ENCODE measurements at regions not wholly inside any gene's neighbourhood (a gene's known extent, or its start where the extent isn't known, plus 50 kb on each side); places are given as distances from the start of the nearest gene placed in this dataset.

- Histone ChIP-seq H3K9me3 (replicated peaks in 1 of 11) (0 out of 22 replicates have a peak, but pooled peaks cover 0 to 4% (median 0%) of the 10 kb centered on the region in 11 experiments), H3K4me3 (no peak overlapping the region), H3K9ac (no peak overlapping the region), H4K20me1 (no peaks in the 10 kb centered on the region), H3K27ac (no peak overlapping the region), H3K36me3 (no peaks in the 10 kb centered on the region), H3K27me3 (no peaks in the 10 kb centered on the region), H3K4me2 (no peak overlapping the region), H3K4me1 (peaks cover 0 to 4% (median 0%) of the 10 kb centered on the region in 10 experiments; a peak in 1 of 20 replicates)
- no peak for TF ChIP-seq Cebpa-rat (IDR thresholded peaks at IDR 0.05)
Observed at GRCh38 chr14:82710267-82710841, 1176.7 kb upstream of the SEL1L start.

GRCh38 chr14:82719617-82720016 is 1186.0 kb upstream of the SEL1L start:
- Histone ChIP-seq H3K27me3 (no peaks in the 10 kb centered on the region), H3K4me2 (no peak overlapping the region), H3K9ac (no peak overlapping the region), H3K4me1 (peaks cover 0 to 11% (median 7%) of the 10 kb centered on the region in 10 experiments; a peak in 9 of 20 replicates), H3K4me3 (no peak overlapping the region), H3K9me3 (replicated peaks in 1 of 11) (no peaks in the 10 kb centered on the region), H3K36me3 (no peaks in the 10 kb centered on the region), H4K20me1 (no peaks in the 10 kb centered on the region), H3K27ac (no peak overlapping the region)
- TF ChIP-seq Cebpa-rat (IDR thresholded peaks at IDR 0.05), result no peak

GRCh38 chr14:82720431-82720830 is 1186.8 kb upstream of the SEL1L start:
- no peaks in the 10 kb centered on the region for H3K9me3 ChIP-seq (replicated peaks in 1 of 11)

GRCh38 chr14:82720946-82721345 is 1187.3 kb upstream of the SEL1L start:
- H3K9me3 ChIP-seq (replicated peaks in 1 of 11), result no peaks in the 10 kb centered on the region
- no peak overlapping the region for H3K27ac ChIP-seq
- H3K9ac ChIP-seq, result no peak overlapping the region
- no peaks in the 10 kb centered on the region for H3K36me3 ChIP-seq
- peaks cover 0 to 13% (median 9%) of the 10 kb centered on the region in 10 experiments; a peak in 9 of 20 replicates for H3K4me1 ChIP-seq
- TF ChIP-seq Cebpa-rat (IDR thresholded peaks at IDR 0.05), result no peak
- no peaks in the 10 kb centered on the region for H3K27me3 ChIP-seq
- no peak overlapping the region for H3K4me2 ChIP-seq
- H4K20me1 ChIP-seq, result no peaks in the 10 kb centered on the region
- no peak overlapping the region for H3K4me3 ChIP-seq

More at GRCh38 chr14:82720431-82720830, 1186.8 kb upstream of the SEL1L start:
- H4K20me1 ChIP-seq, result no peaks in the 10 kb centered on the region
- no peak overlapping the region for H3K9ac ChIP-seq
- TF ChIP-seq Cebpa-rat (IDR thresholded peaks at IDR 0.05), result no peak
- peaks cover 0 to 13% (median 9%) of the 10 kb centered on the region in 10 experiments; a peak in 9 of 20 replicates for H3K4me1 ChIP-seq
- H3K36me3 ChIP-seq, result no peaks in the 10 kb centered on the region
- H3K27ac ChIP-seq, result no peak overlapping the region
- H3K27me3 ChIP-seq, result no peaks in the 10 kb centered on the region
- H3K4me3 ChIP-seq, result no peak overlapping the region
- H3K4me2 ChIP-seq, result no peak overlapping the region

GRCh38 chr14:82724316-82724715 is 1190.7 kb upstream of the SEL1L start:
- Histone ChIP-seq H3K4me1 (peaks cover 0 to 13% (median 9%) of the 10 kb centered on the region in 10 experiments; a peak in 9 of 20 replicates), H3K9me3 (replicated peaks in 1 of 11) (no peaks in the 10 kb centered on the region), H3K4me2 (peak overlapping the region in 6 of 11 experiments; percentile 1 to 40 (median 10); a peak in 7 of 22 replicates), H3K36me3 (no peaks in the 10 kb centered on the region), H3K27me3 (no peaks in the 10 kb centered on the region), H3K27ac (no peak overlapping the region), H3K9ac (no peak overlapping the region), H4K20me1 (no peaks in the 10 kb centered on the region), H3K4me3 (no peak overlapping the region)
- TF ChIP-seq Cebpa-rat (IDR thresholded peaks at IDR 0.05), result no peak

- H3K9me3 ChIP-seq (replicated peaks in 1 of 11), result no peaks in the 10 kb centered on the region
- no peak overlapping the region for H3K9ac ChIP-seq
- H3K27ac ChIP-seq, result no peak overlapping the region
- H3K4me2 ChIP-seq, result no peak overlapping the region
- H4K20me1 ChIP-seq, result no peaks in the 10 kb centered on the region
- no peak overlapping the region for H3K4me3 ChIP-seq
- peaks cover 0 to 13% (median 9%) of the 10 kb centered on the region in 10 experiments; a peak in 9 of 20 replicates for H3K4me1 ChIP-seq
- TF ChIP-seq Cebpa-rat (IDR thresholded peaks at IDR 0.05), result no peak
- H3K36me3 ChIP-seq, result no peaks in the 10 kb centered on the region
- H3K27me3 ChIP-seq, result no peaks in the 10 kb centered on the region
Observed at GRCh38 chr14:82725213-82725612, 1191.6 kb upstream of the SEL1L start.

GRCh38 chr14:82731526-82731925 is 1197.9 kb upstream of the SEL1L start:
- Histone ChIP-seq H3K4me1 (no peaks in the 10 kb centered on the region), H3K27ac (no peak overlapping the region), H3K4me2 (no peak overlapping the region), H3K36me3 (no peaks in the 10 kb centered on the region), H3K9ac (no peak overlapping the region), H3K27me3 (no peaks in the 10 kb centered on the region), H4K20me1 (no peaks in the 10 kb centered on the region), H3K4me3 (no peak overlapping the region), H3K9me3 (replicated peaks in 1 of 11) (no peaks in the 10 kb centered on the region)
- TF ChIP-seq Cebpa-rat (IDR thresholded peaks at IDR 0.05), result no peak

- H3K9me3 ChIP-seq (replicated peaks in 1 of 11), result no peaks in the 10 kb centered on the region
- H3K4me1 ChIP-seq, result no peaks in the 10 kb centered on the region
- no peak overlapping the region for H3K9ac ChIP-seq
- H3K36me3 ChIP-seq, result no peaks in the 10 kb centered on the region
- no peak overlapping the region for H3K27ac ChIP-seq
- no peak overlapping the region for H3K4me3 ChIP-seq
- H3K4me2 ChIP-seq, result no peak overlapping the region
- no peak for TF ChIP-seq Cebpa-rat (IDR thresholded peaks at IDR 0.05)
- no peaks in the 10 kb centered on the region for H3K27me3 ChIP-seq
- H4K20me1 ChIP-seq, result no peaks in the 10 kb centered on the region
Observed at GRCh38 chr14:82740547-82740946, 1206.9 kb upstream of the SEL1L start.

- no peaks in the 10 kb centered on the region for H3K36me3 ChIP-seq
- no peak overlapping the region for H3K27ac ChIP-seq
- no peaks in the 10 kb centered on the region for H3K27me3 ChIP-seq
- H3K4me1 ChIP-seq, result no peaks in the 10 kb centered on the region
- H3K9me3 ChIP-seq (replicated peaks in 1 of 11), result no peaks in the 10 kb centered on the region
- no peak overlapping the region for H3K9ac ChIP-seq
- no peaks in the 10 kb centered on the region for H4K20me1 ChIP-seq
- no peak overlapping the region for H3K4me2 ChIP-seq
- no peak for TF ChIP-seq Cebpa-rat (IDR thresholded peaks at IDR 0.05)
- no peak overlapping the region for H3K4me3 ChIP-seq
Observed at GRCh38 chr14:82755476-82755875, 1221.8 kb upstream of the SEL1L start.

GRCh38 chr14:82755923-82756322 is 1222.3 kb upstream of the SEL1L start:
- Histone ChIP-seq H3K9me3 (replicated peaks in 1 of 11) (no peaks in the 10 kb centered on the region), H3K9ac (no peak overlapping the region), H3K4me2 (no peak overlapping the region), H3K4me1 (no peaks in the 10 kb centered on the region), H3K36me3 (no peaks in the 10 kb centered on the region), H3K4me3 (no peak overlapping the region), H3K27me3 (no peaks in the 10 kb centered on the region), H4K20me1 (no peaks in the 10 kb centered on the region), H3K27ac (no peak overlapping the region)
- no peak for TF ChIP-seq Cebpa-rat (IDR thresholded peaks at IDR 0.05)

All from BLaER1 treated with 17β-estradiol and CSF1 and Interleukin-3, amounts not matched to agents 10 nM and 100 nM (cell line).